ENCODE measurements at regions not wholly inside any gene's neighbourhood (a gene's known extent, or its start where the extent isn't known, plus 50 kb on each side); places are given as distances from the start of the nearest gene placed in this dataset.

DNA sequence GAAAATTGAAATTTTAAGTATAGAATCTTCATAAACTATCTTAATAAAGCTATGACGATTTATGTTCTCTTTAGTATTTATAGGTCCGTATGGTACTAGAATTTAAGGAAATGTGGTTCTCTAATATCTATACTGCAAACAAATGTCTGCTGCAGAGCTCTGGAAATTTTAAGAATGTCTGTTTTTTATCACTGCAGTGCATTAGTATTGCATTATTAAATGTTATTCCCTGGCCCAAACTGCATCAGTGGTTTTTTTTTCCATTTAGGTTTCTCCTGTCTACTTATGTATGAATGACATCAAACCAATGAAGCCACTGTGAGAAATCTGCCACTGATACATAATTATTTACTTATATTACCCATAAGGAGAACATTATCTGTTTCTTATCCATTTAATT, 211.4 kb upstream of the CD180 start:
- Histone ChIP-seq H3K4me3 (ENCODE audit: low read depth, low read length) (no peak overlapping the region), H3K4me1 (ENCODE audit: control insufficient read depth in 1 of 2, insufficient read depth in 2 of 2, low read length in 2 of 2) (no peaks in the 10 kb centered on the region), H3K4ac (ENCODE audit: low read depth, low read length) (no peak overlapping the region), H3K18ac (ENCODE audit: low read length) (no peak overlapping the region), H3K79me1 (ENCODE audit: low read length) (no peaks in the 10 kb centered on the region), H3K4me2 (ENCODE audit: low read length) (no peak overlapping the region), H3K9me3 (ENCODE audit: insufficient read depth, low read depth, low read length) (no peaks in the 10 kb centered on the region), H3K14ac (ENCODE audit: low read length) (no peak overlapping the region), H2BK5ac (ENCODE audit: low read depth, low read length, poor library complexity) (no peak overlapping the region), H3K36me3 (ENCODE audit: control insufficient read depth in 1 of 2, insufficient read depth in 2 of 2, low read length in 2 of 2) (no peaks in the 10 kb centered on the region), H4K91ac (ENCODE audit: low read depth, low read length) (no peak overlapping the region), H2AK5ac (ENCODE audit: low read length) (no peak overlapping the region), H3K27ac (ENCODE audit: low read depth, low read length) (no peak overlapping the region), H3K27me3 (ENCODE audit: insufficient read depth, low read length) (no peaks in the 10 kb centered on the region), H3K9ac (ENCODE audit: low read length) (no peak overlapping the region), H2BK12ac (ENCODE audit: low read length) (no peak overlapping the region), H4K8ac (ENCODE audit: low read depth, low read length) (no peak overlapping the region), H3K23ac (ENCODE audit: low read length) (no peak overlapping the region), H2BK120ac (ENCODE audit: insufficient read depth, low read length, poor library complexity) (no peak overlapping the region), H3K79me2 (ENCODE audit: control insufficient read depth, insufficient read depth, low read length, poor library complexity) (no peaks in the 10 kb centered on the region), H2AFZ (ENCODE audit: insufficient read depth, low read length, poor library complexity) (no peak overlapping the region), H4K12ac (ENCODE audit: low read depth, low read length) (no peak overlapping the region)
- WGBS (ENCODE audit: extremely low coverage, insufficient coverage, insufficient read length), result no CpG with 5 or more reads among the region's 2 CpGs
- DNase-seq, result no peak

DNA sequence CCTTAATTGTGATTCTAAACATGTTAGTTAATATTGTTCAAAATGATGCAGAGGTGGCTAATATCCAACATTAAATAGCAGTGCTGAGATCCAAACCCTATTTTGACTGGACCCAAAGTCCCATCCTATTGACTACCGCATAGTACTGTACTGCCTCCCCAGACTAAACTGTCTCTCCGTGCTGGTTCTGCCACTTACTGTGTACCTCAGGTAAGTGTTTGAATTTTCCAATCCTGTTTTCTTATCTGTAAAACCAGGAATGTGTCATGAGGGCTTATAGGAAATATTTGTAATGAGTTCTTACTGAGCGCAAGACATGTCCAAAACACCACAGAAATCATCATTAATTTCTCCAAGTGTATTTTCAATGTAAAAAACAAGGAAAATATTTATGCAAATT, 209.2 kb upstream of the CD180 start:
- Histone ChIP-seq H3K79me1 (ENCODE audit: low read length) (no peaks in the 10 kb centered on the region), H4K12ac (ENCODE audit: low read depth, low read length) (no peak overlapping the region), H3K36me3 (ENCODE audit: control insufficient read depth in 1 of 2, insufficient read depth in 2 of 2, low read length in 2 of 2) (no peaks in the 10 kb centered on the region), H3K14ac (ENCODE audit: low read length) (no peak overlapping the region), H3K4me1 (ENCODE audit: control insufficient read depth in 1 of 2, insufficient read depth in 2 of 2, low read length in 2 of 2) (no peaks in the 10 kb centered on the region), H3K9ac (ENCODE audit: low read length) (no peak overlapping the region), H2BK5ac (ENCODE audit: low read depth, low read length, poor library complexity) (no peak overlapping the region), H2BK120ac (ENCODE audit: insufficient read depth, low read length, poor library complexity) (no peak overlapping the region), H2AK5ac (ENCODE audit: low read length) (no peak overlapping the region), H3K27me3 (ENCODE audit: insufficient read depth, low read length) (no peaks in the 10 kb centered on the region), H2AFZ (ENCODE audit: insufficient read depth, low read length, poor library complexity) (no peak overlapping the region), H4K91ac (ENCODE audit: low read depth, low read length) (no peak overlapping the region), H3K4me2 (ENCODE audit: low read length) (no peak overlapping the region), H3K4me3 (ENCODE audit: low read depth, low read length) (no peak overlapping the region), H3K27ac (ENCODE audit: low read depth, low read length) (no peak overlapping the region), H3K23ac (ENCODE audit: low read length) (no peak overlapping the region), H3K79me2 (ENCODE audit: control insufficient read depth, insufficient read depth, low read length, poor library complexity) (no peaks in the 10 kb centered on the region), H4K8ac (ENCODE audit: low read depth, low read length) (no peak overlapping the region), H3K9me3 (ENCODE audit: insufficient read depth, low read depth, low read length) (no peaks in the 10 kb centered on the region), H3K4ac (ENCODE audit: low read depth, low read length) (no peak overlapping the region), H2BK12ac (ENCODE audit: low read length) (no peak overlapping the region), H3K18ac (ENCODE audit: low read length) (no peak overlapping the region)
- DNase-seq, result peak; percentile 2 to 75
- WGBS (ENCODE audit: extremely low coverage, insufficient coverage, insufficient read length), result no CpG with 5 or more reads among the region's 3 CpGs

DNA sequence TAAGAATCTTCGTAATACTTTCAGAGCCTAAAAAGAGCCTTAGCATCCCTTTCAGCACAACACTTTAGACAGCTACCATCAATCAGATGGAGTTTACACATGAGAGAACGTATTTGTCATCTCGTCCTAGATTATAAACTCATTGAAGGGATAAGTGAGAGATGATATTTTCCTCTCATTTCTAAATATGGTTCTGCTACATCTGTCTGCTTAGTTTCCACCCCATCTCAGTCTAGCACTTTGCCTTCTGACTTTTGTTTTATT, 208.4 kb upstream of the CD180 start:
- Histone ChIP-seq H3K79me1 (ENCODE audit: low read length) (no peaks in the 10 kb centered on the region), H3K14ac (ENCODE audit: low read length) (no peak overlapping the region), H3K4me2 (ENCODE audit: low read length) (no peak overlapping the region), H3K9ac (ENCODE audit: low read length) (no peak overlapping the region), H3K79me2 (ENCODE audit: control insufficient read depth, insufficient read depth, low read length, poor library complexity) (no peaks in the 10 kb centered on the region), H4K91ac (ENCODE audit: low read depth, low read length) (no peak overlapping the region), H2AFZ (ENCODE audit: insufficient read depth, low read length, poor library complexity) (no peak overlapping the region), H3K27me3 (ENCODE audit: insufficient read depth, low read length) (no peaks in the 10 kb centered on the region), H3K27ac (ENCODE audit: low read depth, low read length) (no peak overlapping the region), H3K36me3 (ENCODE audit: control insufficient read depth in 1 of 2, insufficient read depth in 2 of 2, low read length in 2 of 2) (no peaks in the 10 kb centered on the region), H3K9me3 (ENCODE audit: insufficient read depth, low read depth, low read length) (no peaks in the 10 kb centered on the region), H2AK5ac (ENCODE audit: low read length) (no peak overlapping the region), H2BK12ac (ENCODE audit: low read length) (no peak overlapping the region), H2BK120ac (ENCODE audit: insufficient read depth, low read length, poor library complexity) (no peak overlapping the region), H4K12ac (ENCODE audit: low read depth, low read length) (no peak overlapping the region), H3K4me3 (ENCODE audit: low read depth, low read length) (no peak overlapping the region), H3K18ac (ENCODE audit: low read length) (no peak overlapping the region), H4K8ac (ENCODE audit: low read depth, low read length) (no peak overlapping the region), H3K4me1 (ENCODE audit: control insufficient read depth in 1 of 2, insufficient read depth in 2 of 2, low read length in 2 of 2) (no peaks in the 10 kb centered on the region), H2BK5ac (ENCODE audit: low read depth, low read length, poor library complexity) (no peak overlapping the region), H3K23ac (ENCODE audit: low read length) (no peak overlapping the region), H3K4ac (ENCODE audit: low read depth, low read length) (no peak overlapping the region)
- WGBS (ENCODE audit: extremely low coverage, insufficient coverage, insufficient read length), result no CpG with 5 or more reads among the region's 3 CpGs
- no peak for DNase-seq

DNA sequence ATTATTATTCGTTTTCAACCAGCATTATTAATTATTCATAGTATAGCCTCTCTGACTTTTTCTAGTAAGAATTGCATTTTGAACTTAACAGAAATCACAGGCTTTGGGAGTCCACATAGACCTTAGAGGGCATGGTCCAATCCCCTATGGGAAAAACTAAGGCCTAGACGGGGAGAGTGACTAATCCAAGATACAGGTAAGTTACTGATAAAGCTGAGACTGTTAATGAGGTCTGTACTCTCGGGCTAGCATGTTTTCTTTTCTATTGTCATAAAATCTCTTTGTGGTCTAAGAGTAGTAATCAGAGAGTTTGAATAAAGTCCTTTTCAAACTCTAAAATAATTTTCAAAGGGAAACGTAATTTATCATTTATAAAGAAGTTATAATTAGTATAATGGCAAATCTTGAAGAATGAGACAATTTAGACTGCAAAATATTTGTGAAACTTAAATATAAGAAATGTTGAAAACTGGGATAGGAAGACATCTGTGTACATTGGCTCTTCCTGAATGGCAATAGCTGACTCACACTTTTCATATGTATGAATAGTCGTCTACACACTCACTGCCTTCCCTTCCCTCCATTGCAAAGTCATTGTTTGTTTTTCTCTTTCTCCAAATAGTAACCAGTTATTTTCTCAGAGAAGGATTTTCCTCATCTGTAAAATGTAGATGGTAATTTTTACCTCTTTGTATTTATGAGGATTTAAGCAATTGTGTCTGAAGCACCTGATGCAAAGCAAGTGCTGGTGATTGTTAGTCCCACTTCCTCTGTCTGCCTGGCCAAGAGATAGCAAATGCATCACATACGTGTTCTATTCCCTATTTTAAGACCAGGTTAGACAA, 207.9 kb upstream of the CD180 start:
- Histone ChIP-seq H3K36me3 (ENCODE audit: control insufficient read depth in 1 of 2, insufficient read depth in 2 of 2, low read length in 2 of 2) (no peaks in the 10 kb centered on the region), H3K79me1 (ENCODE audit: low read length) (no peaks in the 10 kb centered on the region), H3K4me3 (ENCODE audit: low read depth, low read length) (no peak overlapping the region), H3K4me1 (ENCODE audit: control insufficient read depth in 1 of 2, insufficient read depth in 2 of 2, low read length in 2 of 2) (no peaks in the 10 kb centered on the region), H4K12ac (ENCODE audit: low read depth, low read length) (no peak overlapping the region), H3K79me2 (ENCODE audit: control insufficient read depth, insufficient read depth, low read length, poor library complexity) (no peaks in the 10 kb centered on the region), H3K18ac (ENCODE audit: low read length) (no peak overlapping the region), H2BK12ac (ENCODE audit: low read length) (no peak overlapping the region), H4K91ac (ENCODE audit: low read depth, low read length) (no peak overlapping the region), H2AFZ (ENCODE audit: insufficient read depth, low read length, poor library complexity) (no peak overlapping the region), H3K9ac (ENCODE audit: low read length) (no peak overlapping the region), H3K23ac (ENCODE audit: low read length) (no peak overlapping the region), H2BK5ac (ENCODE audit: low read depth, low read length, poor library complexity) (no peak overlapping the region), H3K4me2 (ENCODE audit: low read length) (no peak overlapping the region), H3K14ac (ENCODE audit: low read length) (no peak overlapping the region), H2BK120ac (ENCODE audit: insufficient read depth, low read length, poor library complexity) (no peak overlapping the region), H2AK5ac (ENCODE audit: low read length) (no peak overlapping the region), H3K27me3 (ENCODE audit: insufficient read depth, low read length) (no peaks in the 10 kb centered on the region), H3K4ac (ENCODE audit: low read depth, low read length) (no peak overlapping the region), H3K27ac (ENCODE audit: low read depth, low read length) (no peak overlapping the region), H3K9me3 (ENCODE audit: insufficient read depth, low read depth, low read length) (no peaks in the 10 kb centered on the region), H4K8ac (ENCODE audit: low read depth, low read length) (no peak overlapping the region)
- no peak for DNase-seq
- no CpG with 5 or more reads among the region's 6 CpGs for WGBS (ENCODE audit: extremely low coverage, insufficient coverage, insufficient read length)
